IMR-90 (cell line): ENCODE measurements at regions not wholly inside any gene's neighbourhood (a gene's known extent, or its start where the extent isn't known, plus 50 kb on each side); places are given as distances from the start of the nearest gene placed in this dataset.

Source experiments
- ATAC-seq: fragments of 200-7000 bp; cut with Tn5 transposase; 2 replicates; pipeline ENCODE4 v1.9.1; 2020; ENCODE audit warnings: low read depth, mild to moderate bottlenecking, moderate library complexity
- BruUV-seq: library from RNA; stranded (reverse); fragments of 400-500 nt; replicated peaks from 2 replicates; lab custom pipeline; 2021; lab: Mats Ljungman, UMichigan
- CTCF ChIA-PET: fragments of 300-600 bp; formaldehyde crosslinking; extraction: SDS; loops from one replicate; lab custom pipeline; 2021; ENCODE audit warnings: antibody characterized with exemption; lab: Yijun Ruan, JAX
- POLR2A ChIA-PET: fragments of 300-600 bp; sonication (Branson Sonifier 250); formaldehyde crosslinking; loops from one replicate; lab custom pipeline; 2022; ENCODE audit warnings: antibody characterized with exemption; ENCODE audit not compliant: unreplicated experiment; lab: Charles Lee
- DNase-seq: peaks from one replicate; pipeline ENCODE4 v3.0.0; 2013
- H2AFZ ChIP-seq: replicated peaks from 2 replicates; pipeline ENCODE3; 2013; ENCODE audit warnings: low read length, mild to moderate bottlenecking; ENCODE audit not compliant: poor library complexity
- H2AK5ac ChIP-seq: 2 replicates; pipeline ENCODE4 v1.6.1; 2013; ENCODE audit warnings: low read depth, low read length, inconsistent platforms
- H2AK9ac ChIP-seq: replicated peaks from 2 replicates; pipeline ENCODE3; 2013; ENCODE audit warnings: mild to moderate bottlenecking, low read depth, low read length, moderate library complexity; ENCODE audit not compliant: poor library complexity
- H2BK120ac ChIP-seq: 2 replicates; pipeline ENCODE4 v1.6.1; 2013; ENCODE audit warnings: low read depth, low read length, inconsistent platforms
- H2BK15ac ChIP-seq: 3 replicates; pipeline ENCODE4 v1.6.1; 2013; ENCODE audit warnings: low read depth, low read length, inconsistent platforms
- H2BK20ac ChIP-seq: 2 replicates; pipeline ENCODE4 v1.6.1; 2013; ENCODE audit warnings: low read depth, mild to moderate bottlenecking, inconsistent platforms, low read length, moderate library complexity
- H2BK5ac ChIP-seq: 2 replicates; pipeline ENCODE4 v1.6.1; 2013; ENCODE audit warnings: mild to moderate bottlenecking, low read depth, low read length, inconsistent platforms; ENCODE audit not compliant: poor library complexity, severe bottlenecking
- H3K14ac ChIP-seq: replicated peaks from 2 replicates; pipeline ENCODE4 v1.6.1; 2013; ENCODE audit warnings: low read depth, low read length, inconsistent platforms
- H3K18ac ChIP-seq: 2 replicates; pipeline ENCODE4 v1.6.1; 2013; ENCODE audit warnings: low read depth, low read length, control low read depth
- H3K23ac ChIP-seq: 2 replicates; pipeline ENCODE4 v1.6.1; 2013; ENCODE audit warnings: low read depth, low read length, inconsistent platforms
- H3K27ac ChIP-seq: 2 replicates; pipeline ENCODE4 v1.5.1; 2013; ENCODE audit warnings: mild to moderate bottlenecking, control low read depth, low read length; ENCODE audit not compliant: insufficient read depth
- H3K27me3 ChIP-seq: 2 replicates; pipeline ENCODE4 v1.6.1; 2013; ENCODE audit warnings: low read length; ENCODE audit not compliant: control insufficient read depth, insufficient read depth
- H3K36me3 ChIP-seq: 2 replicates; pipeline ENCODE4 v1.6.1; 2013; ENCODE audit warnings: low read length, mixed read lengths; ENCODE audit not compliant: control insufficient read depth, insufficient read depth
- H3K4ac ChIP-seq: 2 replicates; pipeline ENCODE4 v1.6.1; 2013; ENCODE audit warnings: low read depth, low read length, inconsistent platforms
- H3K4me1 ChIP-seq: 2 replicates; pipeline ENCODE4 v1.6.1; 2013; ENCODE audit warnings: low read length, mixed read lengths; ENCODE audit not compliant: control insufficient read depth, insufficient read depth
- H3K4me2 ChIP-seq: 2 replicates; pipeline ENCODE4 v1.6.1; 2013; ENCODE audit warnings: low read depth, mild to moderate bottlenecking, control low read depth, low read length, moderate library complexity
- H3K4me3 ChIP-seq: 2 replicates; pipeline ENCODE4 v1.5.1; 2013; ENCODE audit warnings: low read depth, mild to moderate bottlenecking, control low read depth, low read length, moderate library complexity; ENCODE audit not compliant: insufficient read depth
- H3K56ac ChIP-seq: 2 replicates; pipeline ENCODE4 v1.6.1; 2013; ENCODE audit warnings: low read length, inconsistent platforms; ENCODE audit not compliant: insufficient read depth; ENCODE audit errors: extremely low read depth
- H3K79me1 ChIP-seq, 2 experiments: 2 replicates each; pipeline ENCODE4 v1.6.1; 2013; ENCODE audit warnings: low read length in 2 of 2, inconsistent platforms in 1 of 2, low read depth in 1 of 2
- H3K9ac ChIP-seq: 2 replicates; pipeline ENCODE4 v1.6.1; 2013; ENCODE audit warnings: low read depth, low read length, control low read depth
- H3K9me1 ChIP-seq: 2 replicates; pipeline ENCODE4 v1.6.1; 2013; ENCODE audit warnings: low read length, inconsistent platforms; ENCODE audit not compliant: insufficient read depth
- H3K9me3 ChIP-seq: 2 replicates; pipeline ENCODE4 v1.6.1; 2013; ENCODE audit warnings: low read length; ENCODE audit not compliant: control insufficient read depth, insufficient read depth
- H4K20me1 ChIP-seq: 2 replicates; pipeline ENCODE4 v1.6.1; 2013; ENCODE audit warnings: low read length, inconsistent platforms; ENCODE audit not compliant: insufficient read depth
- H4K5ac ChIP-seq: 2 replicates; pipeline ENCODE4 v1.6.1; 2013; ENCODE audit warnings: mild to moderate bottlenecking, low read depth, low read length, control low read depth
- H4K8ac ChIP-seq, 2 experiments: 2 replicates each; pipeline ENCODE4 v1.6.1; 2013; ENCODE audit warnings: low read depth in 2 of 2, low read length in 2 of 2, control low read depth in 1 of 2, inconsistent platforms in 1 of 2
- H4K91ac ChIP-seq: 2 replicates; pipeline ENCODE4 v1.6.1; 2013; ENCODE audit warnings: low read depth, low read length, inconsistent platforms; ENCODE audit not compliant: insufficient read depth
- BHLHE40 ChIP-seq: fragments of 150-350 bp; IDR thresholded peaks from 2 replicates; pipeline ENCODE4 v1.6.1; 2016; ENCODE audit warnings: mild to moderate bottlenecking, low read depth, low read length
- CHD1 ChIP-seq: IDR thresholded peaks from 2 replicates; pipeline ENCODE4 v1.6.1; 2012; ENCODE audit warnings: low read depth, low read length, improper control_type of control experiment
- MAFK ChIP-seq: IDR thresholded peaks from 2 replicates; pipeline ENCODE4 v1.6.1; 2012; ENCODE audit warnings: low read depth, low read length, improper control_type of control experiment
- MAZ ChIP-seq: IDR thresholded peaks from 2 replicates; pipeline ENCODE4 v1.6.1; 2012; ENCODE audit warnings: low read depth, mild to moderate bottlenecking, low read length, improper control_type of control experiment, moderate library complexity, borderline replicate concordance
- MXI1 ChIP-seq: IDR thresholded peaks from 2 replicates; pipeline ENCODE4 v1.6.1; 2012; ENCODE audit warnings: low read depth, mild to moderate bottlenecking, low read length, moderate library complexity, borderline replicate concordance
- RFX5 ChIP-seq: IDR thresholded peaks from 2 replicates; pipeline ENCODE4 v1.8.0; 2012; ENCODE audit warnings: low read depth, mild to moderate bottlenecking, low read length, moderate library complexity
- SMC3 ChIP-seq: fragments of 150-350 bp; IDR thresholded peaks from 2 replicates; pipeline ENCODE4 v1.6.1; 2016; ENCODE audit warnings: low read depth, mild to moderate bottlenecking, antibody characterized with exemption, low read length, moderate library complexity
- WGBS, 2 experiments: methylation state at CpG; one replicate each; pipeline versions ENCODE4 v1.1.5 to v1.1.7; 2013; ENCODE audit warnings: missing lambda C conversion rate in 2 of 2; ENCODE audit not compliant: insufficient read length in 1 of 2; ENCODE audit errors: extremely low coverage in 2 of 2; 5-methylcytosine and 5-hydroxymethylcytosine counted together
- dilution Hi-C: fragments of 300-500 bp; cut with HindIII; formaldehyde crosslinking; loops from one replicate; pipeline ENCODE4 v1.14.3; 2018; ENCODE audit warnings: low sequenced_read_pairs; ENCODE audit not compliant: unreplicated experiment
- in situ Hi-C: fragments of 300-500 bp; cut with MboI; formaldehyde crosslinking; loops from 3 replicates; pipeline ENCODE4 v1.14.3; 2019; ENCODE audit warnings: low sequenced_read_pairs, inconsistent platforms, mixed read lengths
- intact Hi-C: fragments of 100-400 bp; cut with micrococcal nuclease; formaldehyde crosslinking; loops from 2 replicates; pipeline ENCODE4 v1.10.0; 2022
- TF ChIP-seq, protein P1 (sequence below): conservative IDR thresholded peaks from 2 replicates; pipeline ENCODE4 v1.5.1; 2012; ENCODE audit warnings: mild to moderate bottlenecking, low read depth, low read length, improper control_type of control experiment
- TF ChIP-seq, protein P2 (sequence below): fragments of 150-350 bp; IDR thresholded peaks from 2 replicates; pipeline ENCODE4 v1.6.1; 2017; ENCODE audit warnings: mild to moderate bottlenecking, antibody characterized with exemption, low read length, low read depth
- TF ChIP-seq, protein P3 (sequence below): fragments of 150-350 bp; IDR thresholded peaks from 2 replicates; pipeline ENCODE4 v1.6.1; 2016; ENCODE audit warnings: low read depth, mild to moderate bottlenecking, low read length, moderate library complexity, borderline replicate concordance

DNA sequence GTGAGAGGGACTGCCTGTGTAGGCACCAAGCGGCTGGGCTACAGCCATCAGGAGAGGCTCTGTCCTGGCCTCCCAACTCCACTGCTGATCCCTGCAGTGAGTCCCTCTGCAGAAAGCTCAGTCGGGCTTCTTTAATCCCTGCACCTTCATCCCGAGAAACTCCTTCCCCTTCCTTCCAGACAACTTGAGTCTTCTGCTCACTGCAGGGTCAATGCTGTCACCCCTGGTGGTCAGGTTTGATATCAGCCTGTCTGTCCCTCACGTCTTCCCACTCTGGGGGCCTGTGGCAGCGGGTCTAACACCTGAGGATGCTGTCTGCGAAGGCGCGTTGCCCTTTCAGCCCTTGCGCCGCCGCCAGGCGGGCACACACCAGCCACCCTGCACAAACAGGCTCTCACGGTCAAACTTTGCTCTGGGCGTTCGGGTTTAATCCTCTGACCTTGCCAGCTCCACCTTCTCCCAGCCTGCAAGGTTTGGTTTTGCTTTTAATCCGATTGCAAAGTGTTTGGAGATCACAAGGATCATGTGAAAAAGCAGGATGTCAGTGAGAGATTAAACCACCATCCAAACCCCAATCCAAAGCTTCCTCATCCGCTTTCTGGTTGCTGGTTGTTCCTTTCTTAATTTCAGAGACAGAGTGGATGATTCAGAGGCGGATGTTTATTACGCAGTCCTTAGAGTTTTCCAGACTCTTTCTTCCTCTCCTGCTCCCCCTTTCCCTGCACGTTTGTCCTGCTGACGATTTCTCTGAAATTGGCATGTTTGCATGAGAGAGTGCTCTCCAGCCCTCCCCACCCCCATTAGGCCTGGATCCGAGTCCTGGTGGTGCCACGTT, 74.8 kb upstream of the SLC34A2 start:
- ChIA-PET POLR2A (no interaction called here), CTCF (no interaction called here)
- Histone ChIP-seq H3K4ac (no peak overlapping the region), H2AFZ (peak overlapping the region; percentile 46), H3K27me3 (no peaks in the 10 kb centered on the region), H3K36me3 (no peaks in the 10 kb centered on the region), H3K14ac (no peak overlapping the region), H2BK15ac (no peak overlapping the region), H3K56ac (no peak overlapping the region), H3K23ac (no peak overlapping the region), H4K91ac (no peak overlapping the region), H3K4me1 (no peaks in the 10 kb centered on the region), H3K4me2 (no peak overlapping the region), H2BK120ac (no peak overlapping the region), H3K9me1 (no peaks in the 10 kb centered on the region), H2AK5ac (no peak overlapping the region), H4K5ac (no peak overlapping the region), H2AK9ac (no peak overlapping the region), H2BK5ac (no peak overlapping the region), H4K8ac (no peak overlapping the region), H4K20me1 (no peaks in the 10 kb centered on the region), H3K18ac (no peak overlapping the region), H3K9me3 (no peaks in the 10 kb centered on the region), H3K9ac (no peak overlapping the region), H2BK20ac (no peak overlapping the region), H3K79me1 (no peaks in the 10 kb centered on the region), H3K27ac (no peak overlapping the region), H3K4me3 (no peak overlapping the region)
- in situ Hi-C loops = no loop called here
- dilution Hi-C loops = no loop called here
- TF ChIP-seq BHLHE40 (no peak), MAZ (no peak), RFX5 (no peak), CHD1 (no peak), MAFK (no peak), MXI1 (no peak), SMC3 (no peak)
- TF ChIP-seq, protein P1, sequence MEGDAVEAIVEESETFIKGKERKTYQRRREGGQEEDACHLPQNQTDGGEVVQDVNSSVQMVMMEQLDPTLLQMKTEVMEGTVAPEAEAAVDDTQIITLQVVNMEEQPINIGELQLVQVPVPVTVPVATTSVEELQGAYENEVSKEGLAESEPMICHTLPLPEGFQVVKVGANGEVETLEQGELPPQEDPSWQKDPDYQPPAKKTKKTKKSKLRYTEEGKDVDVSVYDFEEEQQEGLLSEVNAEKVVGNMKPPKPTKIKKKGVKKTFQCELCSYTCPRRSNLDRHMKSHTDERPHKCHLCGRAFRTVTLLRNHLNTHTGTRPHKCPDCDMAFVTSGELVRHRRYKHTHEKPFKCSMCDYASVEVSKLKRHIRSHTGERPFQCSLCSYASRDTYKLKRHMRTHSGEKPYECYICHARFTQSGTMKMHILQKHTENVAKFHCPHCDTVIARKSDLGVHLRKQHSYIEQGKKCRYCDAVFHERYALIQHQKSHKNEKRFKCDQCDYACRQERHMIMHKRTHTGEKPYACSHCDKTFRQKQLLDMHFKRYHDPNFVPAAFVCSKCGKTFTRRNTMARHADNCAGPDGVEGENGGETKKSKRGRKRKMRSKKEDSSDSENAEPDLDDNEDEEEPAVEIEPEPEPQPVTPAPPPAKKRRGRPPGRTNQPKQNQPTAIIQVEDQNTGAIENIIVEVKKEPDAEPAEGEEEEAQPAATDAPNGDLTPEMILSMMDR = no peak
- TF ChIP-seq, protein P2, sequence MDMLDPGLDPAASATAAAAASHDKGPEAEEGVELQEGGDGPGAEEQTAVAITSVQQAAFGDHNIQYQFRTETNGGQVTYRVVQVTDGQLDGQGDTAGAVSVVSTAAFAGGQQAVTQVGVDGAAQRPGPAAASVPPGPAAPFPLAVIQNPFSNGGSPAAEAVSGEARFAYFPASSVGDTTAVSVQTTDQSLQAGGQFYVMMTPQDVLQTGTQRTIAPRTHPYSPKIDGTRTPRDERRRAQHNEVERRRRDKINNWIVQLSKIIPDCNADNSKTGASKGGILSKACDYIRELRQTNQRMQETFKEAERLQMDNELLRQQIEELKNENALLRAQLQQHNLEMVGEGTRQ = no peak
- TF ChIP-seq, protein P3, sequence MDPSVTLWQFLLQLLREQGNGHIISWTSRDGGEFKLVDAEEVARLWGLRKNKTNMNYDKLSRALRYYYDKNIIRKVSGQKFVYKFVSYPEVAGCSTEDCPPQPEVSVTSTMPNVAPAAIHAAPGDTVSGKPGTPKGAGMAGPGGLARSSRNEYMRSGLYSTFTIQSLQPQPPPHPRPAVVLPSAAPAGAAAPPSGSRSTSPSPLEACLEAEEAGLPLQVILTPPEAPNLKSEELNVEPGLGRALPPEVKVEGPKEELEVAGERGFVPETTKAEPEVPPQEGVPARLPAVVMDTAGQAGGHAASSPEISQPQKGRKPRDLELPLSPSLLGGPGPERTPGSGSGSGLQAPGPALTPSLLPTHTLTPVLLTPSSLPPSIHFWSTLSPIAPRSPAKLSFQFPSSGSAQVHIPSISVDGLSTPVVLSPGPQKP = no peak
- DNase-seq = no peak
- BruUV-seq = no TSS peak
- no peak for ATAC-seq
- intact Hi-C loops = no loop called here
- WGBS, 2 experiments = 0% methylated on average over 1 of the region's 23 CpGs; no CpG with 5 or more reads in 1 of the 2 experiments
